Left forelimb (tissue), 1 donor: ENCODE measurements at regions not wholly inside any gene's neighbourhood (a gene's known extent, or its start where the extent isn't known, plus 50 kb on each side); places are given as distances from the start of the nearest gene placed in this dataset.
"Not testable (repeated sequence)": the region's sequence is repeated elsewhere in the genome, so short reads cannot be mapped to it uniquely, and the experiment has no call there.

Experiments
- DNase-seq: peaks from one replicate; pipeline ENCODE4 v3.0.0-alpha.2; 2018; ENCODE audit warnings: low spot score

DNA sequence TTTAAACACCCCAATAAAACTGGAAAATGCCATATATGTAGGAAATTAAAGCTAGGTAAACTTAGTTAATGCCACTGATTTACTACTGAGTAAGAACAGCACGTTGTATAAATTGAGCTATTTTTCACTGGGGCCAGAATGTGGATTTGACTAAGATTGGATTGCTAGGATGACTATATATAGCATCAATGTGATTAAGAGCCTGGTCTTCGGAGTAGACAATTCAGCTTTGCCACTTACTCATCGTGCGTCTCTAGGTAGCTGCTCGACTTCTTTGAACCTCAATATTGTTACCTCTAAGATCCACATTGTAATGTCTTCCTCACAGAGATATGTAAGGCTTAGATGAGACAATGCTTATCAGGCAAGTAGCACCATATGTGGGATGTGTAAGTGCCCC, 462.5 kb downstream of the KLF12 start:
- DNase-seq = no peak

DNA sequence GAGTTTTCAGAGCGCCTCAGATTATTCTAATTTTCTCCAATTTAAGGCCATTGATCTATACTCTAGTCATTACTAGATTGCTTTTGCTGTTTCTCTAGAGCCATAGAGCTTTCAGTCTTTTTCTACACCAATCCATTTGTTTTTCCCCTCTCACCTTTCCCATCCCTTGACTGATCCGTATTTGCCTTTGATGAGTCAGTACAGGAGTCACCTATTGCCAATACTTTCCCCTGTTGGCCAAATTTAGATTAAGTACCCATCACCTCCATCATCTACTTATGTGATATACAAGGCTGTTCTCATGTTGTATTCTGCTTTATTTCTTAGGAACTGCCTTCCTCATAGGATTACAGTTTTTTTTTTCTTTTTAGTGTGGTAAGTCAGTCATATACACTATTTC, 463.2 kb downstream of the KLF12 start:
- DNase-seq = no peak

DNA sequence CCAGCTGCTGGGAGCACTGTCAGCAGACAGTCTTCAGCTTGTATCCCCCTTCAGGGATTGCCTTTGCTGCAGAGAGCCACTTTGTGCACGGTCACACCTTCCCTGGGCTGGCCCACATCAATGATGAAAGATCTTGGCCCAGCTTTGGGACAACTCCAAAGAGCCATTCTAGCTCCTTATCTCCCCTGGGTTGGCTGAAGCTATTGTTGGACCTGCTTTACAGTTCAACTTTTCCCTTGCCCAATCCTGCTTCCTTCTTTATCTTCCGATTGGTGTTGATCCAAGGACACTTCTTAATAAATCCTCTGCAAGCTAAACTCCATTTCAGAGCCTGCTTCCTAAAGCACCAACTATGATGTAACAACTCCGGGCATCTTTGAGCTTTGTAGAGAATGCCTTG, 466.4 kb downstream of the KLF12 start:
- DNase-seq = no peak

DNA sequence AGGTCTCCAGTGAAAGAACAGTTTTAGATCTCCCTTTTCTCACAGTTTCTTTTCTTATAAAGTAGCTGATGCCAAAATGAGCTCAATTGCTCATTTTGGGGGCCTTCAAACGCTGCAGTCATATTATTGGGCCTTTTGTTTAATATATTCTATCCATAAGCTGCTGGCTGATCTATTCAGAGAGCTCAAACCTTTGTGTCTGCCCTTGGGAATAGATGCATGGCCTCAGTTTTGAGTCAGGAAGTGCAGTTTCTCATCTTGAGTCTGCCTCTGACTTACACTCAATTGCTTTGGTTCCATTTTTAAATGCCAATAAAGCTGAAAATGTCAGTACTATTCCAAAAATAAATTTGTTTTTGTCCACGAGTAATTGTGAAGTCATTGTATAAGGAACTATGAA, 468.9 kb downstream of the KLF12 start:
- DNase-seq = no peak

DNA sequence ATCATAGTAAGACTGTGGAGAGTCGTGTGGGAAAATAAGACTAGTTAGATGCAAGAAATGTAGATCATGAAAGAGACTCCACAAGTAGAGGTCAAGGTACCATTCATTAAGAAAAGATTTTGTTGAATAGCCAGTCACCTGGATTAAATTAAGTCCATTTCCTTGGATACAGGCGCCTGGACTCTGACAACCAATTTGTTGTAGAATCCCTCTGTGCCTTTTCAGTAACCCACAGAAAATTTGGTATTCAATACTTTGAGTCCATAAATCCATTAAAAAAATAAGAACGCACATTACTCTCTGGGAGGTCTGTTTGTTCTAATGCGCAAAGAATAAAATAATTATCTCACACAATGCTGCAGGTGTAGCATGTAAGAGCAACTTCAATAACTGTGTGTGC, 469.4 kb downstream of the KLF12 start:
- no peak for DNase-seq

DNA sequence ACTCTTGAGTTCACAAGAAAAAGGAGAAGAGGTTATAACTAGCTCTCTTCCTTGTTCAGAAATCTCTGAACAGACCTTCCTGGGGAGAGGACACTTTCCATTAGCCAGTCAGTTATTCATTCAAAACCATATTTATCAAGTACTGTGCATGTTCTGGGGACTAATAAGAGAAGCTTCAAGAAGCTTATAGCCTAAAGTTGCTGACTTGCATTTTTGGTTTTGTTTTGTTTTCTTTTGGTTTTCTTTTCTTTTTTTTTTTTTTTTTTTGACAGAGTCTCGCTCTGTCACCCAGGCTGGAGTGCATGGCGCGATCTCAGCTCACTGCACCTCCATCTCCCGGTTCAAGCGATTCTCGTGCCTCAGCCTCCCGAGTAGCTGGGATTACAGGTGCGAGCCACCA, 471.4 kb downstream of the KLF12 start:
- DNase-seq = no peak

DNA sequence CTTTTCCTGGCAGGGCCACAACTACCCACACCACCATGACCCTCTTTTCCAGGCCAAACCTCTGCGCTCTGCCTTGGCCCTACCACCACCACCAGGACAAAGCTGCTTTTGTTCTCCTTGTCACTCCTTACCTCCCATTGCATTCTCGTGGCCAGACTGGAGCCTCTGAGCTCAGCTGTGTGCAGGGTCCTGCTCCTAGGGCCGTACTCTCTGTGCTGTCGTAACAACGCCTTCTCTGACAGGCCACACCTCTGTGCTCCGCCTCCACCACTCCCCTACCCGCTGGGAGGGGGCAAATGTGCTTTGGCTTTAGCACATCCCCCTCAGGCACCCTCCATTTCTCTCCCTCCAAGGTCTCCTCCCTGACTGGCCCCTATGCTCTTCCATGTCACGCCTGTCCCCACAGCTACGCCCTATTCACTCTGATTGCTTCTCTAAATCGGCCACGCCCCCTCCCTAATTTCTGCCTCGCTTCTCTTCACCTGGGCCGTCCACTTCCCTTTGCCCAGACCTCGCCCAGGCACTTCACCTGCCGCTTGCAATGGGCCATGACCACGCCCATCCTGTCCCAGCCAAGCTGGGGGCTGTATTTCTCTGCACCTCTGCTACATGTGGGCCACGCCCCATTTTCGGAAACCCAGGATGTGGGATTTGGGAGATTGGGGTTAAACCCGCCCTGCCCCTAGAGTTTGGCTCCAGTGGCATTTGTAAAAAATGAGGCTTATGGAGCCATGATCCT, 472.3 kb downstream of the KLF12 start:
- DNase-seq = no peak

DNA sequence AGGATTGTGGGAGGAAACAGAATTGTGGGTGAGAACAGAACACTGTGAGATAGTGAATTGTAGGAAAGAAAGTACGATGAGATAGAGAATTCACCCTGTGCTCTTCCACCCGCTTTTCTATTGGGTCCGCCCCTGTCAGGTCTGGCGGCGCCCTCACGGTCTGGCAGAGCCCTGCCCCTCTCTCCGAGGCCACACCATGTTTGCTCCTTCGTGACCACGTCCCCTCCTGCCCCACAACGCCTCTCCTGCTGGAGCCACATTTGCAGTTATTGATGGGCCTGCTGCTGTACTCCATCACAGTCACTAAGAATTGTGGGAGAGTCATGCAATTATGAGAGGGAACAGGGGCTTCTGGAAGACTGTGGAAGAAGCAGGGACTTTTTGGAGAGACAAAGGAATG, 473.1 kb downstream of the KLF12 start:
- DNase-seq = no peak

DNA sequence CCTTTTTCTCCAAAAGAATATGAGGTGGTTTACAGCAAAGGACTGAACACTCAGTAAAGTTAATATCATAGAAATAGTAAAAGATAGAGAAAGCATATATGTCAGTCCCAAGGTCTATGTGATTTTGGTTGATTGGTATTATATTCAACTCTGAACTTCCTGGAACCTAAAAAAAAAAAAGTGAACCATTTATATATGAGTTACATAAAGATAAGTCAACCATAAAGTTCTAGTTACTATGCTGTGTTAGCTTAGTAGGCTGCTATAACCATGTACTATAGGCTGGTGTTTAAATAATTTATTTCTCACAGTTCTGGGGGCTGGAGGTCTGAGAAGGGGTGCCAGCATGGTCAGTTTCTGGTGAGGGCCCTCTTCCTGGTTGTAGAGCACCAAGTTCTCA, 475.6 kb downstream of the KLF12 start:
- DNase-seq = no peak

DNA sequence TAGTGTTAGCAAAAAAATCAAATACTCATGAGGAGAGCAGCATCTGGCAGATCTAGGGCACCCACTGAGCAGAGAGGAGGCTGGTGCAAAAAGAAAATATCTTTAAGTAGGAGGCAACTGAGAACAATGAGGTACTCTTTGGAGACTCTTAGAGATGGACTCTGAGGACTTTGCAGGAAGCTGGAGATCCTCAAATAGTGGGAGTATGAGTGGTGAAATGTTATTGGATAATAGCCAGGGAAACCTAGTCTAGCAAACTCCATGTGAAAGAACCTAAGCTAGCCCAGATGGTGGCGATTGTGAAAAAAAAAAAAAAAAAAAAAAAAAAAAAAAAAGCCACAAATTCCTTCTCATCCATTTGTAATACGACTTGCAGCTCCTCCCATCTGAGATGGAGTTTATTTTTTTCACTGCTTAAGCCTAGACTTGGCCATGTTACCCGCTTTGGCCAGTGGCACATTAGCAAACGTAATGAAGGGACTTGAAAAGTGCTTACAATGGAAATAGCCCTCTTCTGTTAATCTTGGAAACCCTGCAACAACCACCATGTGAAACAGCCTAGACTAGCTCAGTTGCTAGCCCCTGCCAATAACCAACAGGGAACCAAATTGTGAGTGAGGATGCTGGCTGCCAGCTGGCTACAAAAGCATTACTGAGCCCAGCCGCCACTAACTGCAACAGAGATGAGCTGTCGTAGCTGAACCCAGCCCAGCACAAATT, 476.2 kb downstream of the KLF12 start:
- no peak for DNase-seq

DNA sequence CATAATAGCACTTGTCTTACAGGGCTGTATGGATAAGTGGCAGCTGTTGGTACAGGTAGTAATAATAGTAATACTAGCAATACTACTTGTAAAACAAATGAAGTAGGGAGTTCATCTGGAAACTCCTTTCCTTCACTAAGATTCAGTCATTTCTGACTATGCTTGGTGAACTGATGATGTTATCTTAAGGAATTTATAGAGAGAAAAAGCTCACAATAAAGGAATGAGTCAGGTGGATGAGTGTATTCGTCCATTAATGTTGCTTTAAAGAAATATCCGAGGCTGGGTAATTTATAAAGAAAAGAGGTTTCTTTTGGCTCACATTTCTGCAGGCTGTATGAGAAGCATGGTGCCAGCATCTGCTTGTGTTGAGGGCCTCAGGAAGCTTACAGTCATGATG, 477.3 kb downstream of the KLF12 start:
- DNase-seq = no peak

DNA sequence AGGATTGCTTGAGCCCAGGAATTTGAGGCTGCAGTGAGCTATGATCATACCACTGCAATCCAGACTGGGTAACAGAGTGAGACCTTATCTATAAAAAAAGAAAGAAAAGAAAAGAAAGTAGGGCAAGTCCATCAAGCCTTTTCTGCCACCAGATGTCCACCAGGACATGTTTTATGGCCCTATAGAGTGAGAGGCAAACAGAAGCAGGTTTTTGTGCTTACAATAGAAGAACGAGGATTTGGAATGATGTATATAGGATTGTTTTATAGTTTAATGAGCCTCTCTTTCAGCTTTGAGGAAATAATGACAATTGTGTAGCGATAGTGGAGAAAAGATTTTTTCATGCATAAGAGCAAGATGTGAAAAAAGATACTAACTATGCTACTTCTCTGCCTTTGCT, 480.5 kb downstream of the KLF12 start:
- DNase-seq = no peak

DNA sequence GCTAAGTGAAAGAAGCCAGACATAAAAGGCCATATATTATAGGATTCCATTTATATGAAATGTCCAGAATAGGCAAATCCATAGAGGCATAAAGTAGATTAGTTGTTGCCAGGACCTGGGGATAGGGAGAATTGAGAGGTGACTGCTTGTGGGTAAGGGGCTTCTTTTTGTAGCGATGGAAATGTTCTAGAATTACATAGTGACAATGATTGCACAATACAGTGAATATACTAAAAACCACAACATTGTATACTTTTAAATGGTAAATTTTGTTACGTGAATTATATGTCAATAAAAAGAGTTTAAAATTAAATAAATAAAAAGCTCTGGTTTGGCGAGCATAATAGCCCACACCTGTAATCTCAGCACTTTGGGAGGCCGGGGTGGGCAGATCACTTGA, 486.8 kb downstream of the KLF12 start:
- no peak for DNase-seq

DNA sequence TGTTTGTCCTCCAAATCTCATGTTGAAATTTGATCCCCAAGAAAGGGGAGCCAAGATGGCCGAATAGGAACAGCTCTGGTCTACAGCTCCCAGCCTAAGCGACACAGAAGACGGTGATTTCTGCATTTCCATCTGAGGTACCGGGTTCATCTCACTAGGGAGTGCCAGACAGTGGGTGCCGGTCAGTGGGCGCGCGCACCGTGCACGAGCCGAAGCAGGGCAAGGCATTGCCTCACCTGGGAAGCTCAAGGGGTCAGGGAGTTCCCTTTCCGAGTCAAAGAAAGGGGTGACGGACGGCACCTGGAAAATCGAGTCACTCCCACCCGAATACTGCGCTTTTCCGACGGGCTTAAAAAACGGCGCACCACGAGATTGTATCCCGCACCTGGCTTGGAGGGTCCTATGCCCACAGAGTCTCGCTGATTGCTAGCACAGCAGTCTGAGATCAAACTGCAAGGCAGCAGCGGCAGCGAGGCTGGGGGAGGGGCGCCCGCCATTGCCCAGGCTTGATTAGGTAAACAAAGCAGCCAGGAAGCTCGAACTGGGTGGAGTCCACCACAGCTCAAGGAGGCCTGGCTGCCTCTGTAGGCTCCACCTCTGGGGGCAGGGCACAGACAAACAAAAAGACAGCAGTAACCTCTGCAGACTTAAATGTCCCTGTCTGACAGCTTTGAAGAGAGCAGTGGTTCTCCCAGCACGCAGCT, 493.6 kb downstream of the KLF12 start:
- not testable (repeated sequence) for DNase-seq

DNA sequence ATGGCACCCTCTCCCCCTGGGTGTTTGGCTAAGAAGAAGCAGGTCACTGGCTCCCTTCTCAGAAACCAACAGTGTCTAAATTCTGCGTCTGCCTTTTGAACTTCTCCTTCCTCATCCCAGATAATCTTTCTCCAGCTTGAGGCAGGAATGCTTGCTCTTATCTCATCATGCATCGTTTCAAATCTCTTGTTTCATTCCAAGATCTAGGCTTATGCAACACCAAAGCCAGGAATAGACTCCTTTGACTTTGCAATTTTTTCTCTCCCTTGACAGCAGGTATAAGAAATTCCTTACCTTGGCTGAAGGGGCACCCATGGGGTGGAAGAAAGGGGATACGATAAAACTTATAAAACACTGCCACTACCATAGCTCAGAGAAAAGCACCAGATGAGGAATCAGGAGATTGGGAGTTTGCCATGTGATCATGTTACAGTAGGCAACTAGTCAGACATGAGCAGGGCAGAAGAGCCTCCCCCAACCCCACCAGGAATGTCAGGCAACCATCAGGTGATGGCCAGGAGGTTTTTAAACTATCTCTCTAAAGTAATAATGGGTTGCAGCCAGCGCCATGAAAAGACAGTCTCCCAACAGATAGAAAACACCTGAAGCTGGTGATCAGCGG, 498.9 kb downstream of the KLF12 start:
- DNase-seq = no peak

DNA sequence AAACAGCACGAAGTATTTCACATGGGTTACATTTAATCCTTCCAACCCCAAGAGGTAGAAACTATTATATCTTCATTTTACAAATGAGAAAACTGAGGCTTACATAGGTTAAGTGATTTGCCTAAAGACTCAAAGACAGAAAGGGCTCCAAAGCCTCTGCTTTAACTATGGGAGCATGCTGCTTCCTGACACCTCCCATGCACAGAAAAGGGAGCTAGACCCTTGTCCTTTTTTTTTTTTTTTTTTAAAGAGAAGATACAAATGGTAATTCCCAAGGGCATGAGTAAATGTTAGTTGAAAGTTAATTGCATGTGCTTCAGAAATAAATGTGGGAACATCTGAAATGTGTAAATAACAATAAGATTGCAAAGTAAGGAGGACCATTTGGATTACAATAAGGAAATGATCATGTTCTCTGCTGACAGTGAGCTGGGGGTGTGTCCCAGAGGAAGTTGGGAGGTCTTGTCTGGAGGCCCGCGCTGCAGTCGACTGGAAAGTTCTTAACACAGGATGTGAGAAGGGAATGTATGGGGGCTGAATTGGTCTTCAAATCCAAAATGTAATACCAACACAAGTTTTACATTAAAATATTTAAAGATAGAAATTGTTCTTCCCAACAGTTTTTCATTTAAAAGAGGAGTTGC, 500.3 kb downstream of the KLF12 start:
- DNase-seq = no peak

DNA sequence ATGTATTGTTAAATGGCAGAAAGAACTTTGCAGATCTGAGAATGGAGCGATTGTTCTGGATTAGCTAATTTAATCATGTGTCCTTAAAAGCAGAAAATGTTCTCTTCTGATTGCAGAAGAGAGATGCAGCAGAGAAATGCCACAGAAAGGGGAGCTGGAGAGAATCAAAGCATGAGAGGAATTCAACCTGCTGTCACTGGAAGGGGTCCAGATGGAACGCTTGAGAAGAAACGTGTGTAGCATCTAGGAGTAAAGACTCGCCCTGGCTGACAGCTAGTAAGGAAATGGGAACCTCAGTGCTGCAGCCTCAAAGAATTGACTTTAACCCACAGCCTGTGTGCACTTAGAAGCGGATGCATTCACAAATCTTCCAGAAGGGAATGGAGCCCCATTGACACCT, 502.8 kb downstream of the KLF12 start:
- DNase-seq = no peak

DNA sequence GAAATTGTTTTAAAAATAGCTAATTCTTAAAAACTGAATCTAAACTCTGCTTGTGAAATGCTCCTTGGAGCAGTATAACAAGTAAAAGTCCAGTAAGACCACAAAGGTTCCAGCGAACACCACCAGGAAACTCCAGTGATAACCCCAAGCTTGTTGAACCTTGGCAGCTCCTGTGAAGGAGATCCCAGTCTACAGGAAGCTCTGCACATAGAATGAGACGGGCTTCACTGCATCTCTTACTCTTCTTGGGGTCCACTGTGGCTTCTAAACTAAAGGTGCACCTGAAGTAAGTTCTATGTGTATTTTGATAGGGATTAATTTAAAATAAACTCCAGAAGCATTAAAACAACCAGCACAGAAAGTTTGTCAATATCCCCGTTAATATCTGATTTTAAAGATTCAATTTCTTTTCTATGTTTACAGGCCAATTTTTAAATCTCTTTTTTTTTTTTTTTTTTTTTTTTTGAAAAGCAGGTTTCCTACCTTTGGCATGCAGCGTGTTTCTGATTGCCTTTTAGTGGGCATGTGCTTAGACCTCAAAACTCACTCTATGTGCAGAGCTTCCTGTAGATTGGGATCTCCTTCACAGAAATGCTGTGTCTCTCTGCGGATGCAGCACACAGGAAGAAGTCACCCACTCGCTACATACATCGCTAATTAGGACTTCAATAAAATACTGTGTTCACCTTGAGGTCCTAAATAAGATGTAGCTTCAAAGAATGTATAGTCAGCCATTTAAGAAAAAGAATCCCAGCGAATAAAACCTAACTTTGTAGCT, 508.5 kb downstream of the KLF12 start:
- no peak for DNase-seq

DNA sequence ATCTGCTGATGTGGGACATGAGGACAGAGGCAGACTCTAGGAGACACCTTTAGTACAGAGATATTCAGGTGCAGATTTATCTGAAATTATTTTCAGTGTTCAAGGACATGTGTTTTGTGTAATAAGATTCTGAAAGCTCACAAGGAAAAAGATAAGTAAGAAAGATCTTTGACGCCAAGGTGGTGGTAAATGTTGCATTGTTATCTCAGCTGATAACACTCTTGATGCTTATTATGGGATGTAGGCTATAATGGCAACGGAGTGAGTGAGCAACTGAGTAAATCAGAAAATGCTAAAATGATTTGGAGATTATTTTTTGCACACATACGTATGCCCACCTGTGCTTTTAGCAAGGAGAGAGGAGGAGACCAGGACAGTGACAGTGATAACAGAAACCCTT, 510.9 kb downstream of the KLF12 start:
- DNase-seq = no peak

DNA sequence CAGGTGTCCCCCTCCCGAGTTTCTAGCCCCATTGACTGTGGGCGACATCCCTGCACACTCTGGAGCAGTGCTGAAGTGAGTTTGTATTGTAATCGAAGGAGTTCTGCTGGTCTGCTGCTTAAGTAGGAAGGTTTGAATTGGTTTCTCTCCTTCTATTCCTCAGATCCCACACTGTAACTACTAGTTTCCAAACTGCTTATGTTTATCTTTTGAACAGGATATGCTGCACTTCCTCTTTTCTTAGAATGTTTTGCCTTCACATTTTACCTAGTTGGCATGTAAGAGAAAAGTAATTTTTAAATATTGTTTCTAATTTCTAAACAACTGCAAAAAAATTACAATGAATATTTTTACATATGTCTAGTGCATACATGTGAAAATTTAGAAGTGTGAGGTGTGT, 511.8 kb downstream of the KLF12 start:
- DNase-seq = no peak

DNA sequence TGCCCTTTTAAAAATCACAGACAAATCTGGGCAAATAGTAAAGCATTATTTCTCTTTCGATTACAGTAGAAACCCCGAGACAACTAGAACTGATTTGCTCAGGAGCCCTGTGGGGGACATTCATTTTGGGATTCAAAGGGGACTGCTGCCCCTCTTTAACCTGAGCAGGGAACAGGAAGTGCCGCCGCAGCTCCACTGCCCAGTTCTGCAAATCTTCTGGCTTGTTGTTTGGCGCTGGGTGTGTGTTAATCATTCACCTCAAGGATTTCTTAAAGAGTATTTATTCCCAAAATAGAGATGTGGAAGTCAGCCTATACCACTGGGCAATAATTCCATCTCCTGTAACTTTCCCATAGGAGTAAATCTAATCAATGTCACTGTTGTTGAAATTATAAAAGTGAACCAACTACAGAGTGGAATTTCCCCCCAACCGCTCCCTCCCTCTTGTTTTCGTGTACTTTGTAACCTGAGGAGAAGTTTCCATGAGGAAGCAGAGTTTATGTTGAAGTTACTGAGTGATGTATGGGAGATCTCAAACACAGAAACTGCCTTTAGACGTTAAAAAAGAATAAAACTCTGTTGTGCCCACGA, 515.8 kb downstream of the KLF12 start:
- DNase-seq = no peak
